IPS-18a (cell line): ENCODE measurements at regions not wholly inside any gene's neighbourhood (a gene's known extent, or its start where the extent isn't known, plus 50 kb on each side); places are given as distances from the start of the nearest gene placed in this dataset.

ENCODE experiments used
- H3K27ac ChIP-seq: one replicate; pipeline ENCODE4 v1.5.1; 2013; ENCODE audit warnings: low read length
- H3K27me3 ChIP-seq: one replicate; pipeline ENCODE4 v1.6.1; 2013; ENCODE audit warnings: mild to moderate bottlenecking, low read length; ENCODE audit not compliant: control insufficient read depth, insufficient read depth
- H3K36me3 ChIP-seq: one replicate; pipeline ENCODE4 v1.6.1; 2013; ENCODE audit warnings: low read depth, low read length; ENCODE audit not compliant: control insufficient read depth
- H3K4me1 ChIP-seq: one replicate; pipeline ENCODE4 v1.6.1; 2013; ENCODE audit warnings: low read depth, low read length; ENCODE audit not compliant: control insufficient read depth
- H3K4me3 ChIP-seq: one replicate; pipeline ENCODE4 v1.5.1; 2013; ENCODE audit warnings: low read length
- H3K9ac ChIP-seq: one replicate; pipeline ENCODE4 v1.6.1; 2013; ENCODE audit warnings: mild to moderate bottlenecking, low read length, moderate library complexity
- H3K9me3 ChIP-seq: one replicate; pipeline ENCODE4 v1.6.1; 2013; ENCODE audit warnings: low read depth, low read length; ENCODE audit not compliant: control insufficient read depth

GRCh38 chr10:83932245-83932644 is 207.1 kb upstream of the GHITM start:
- Histone ChIP-seq H3K27me3 (no peaks in the 10 kb centered on the region), H3K36me3 (no peaks in the 10 kb centered on the region), H3K4me3 (no peak overlapping the region), H3K4me1 (peaks cover 15% of the 10 kb centered on the region), H3K9ac (no peak overlapping the region), H3K27ac (no peak overlapping the region), H3K9me3 (no peaks in the 10 kb centered on the region)

GRCh38 chr10:83934062-83934461 is 205.2 kb upstream of the GHITM start:
- no peaks in the 10 kb centered on the region for H3K9me3 ChIP-seq
- no peak overlapping the region for H3K4me3 ChIP-seq
- H3K27ac ChIP-seq, result no peak overlapping the region
- H3K4me1 ChIP-seq, result peaks cover 13% of the 10 kb centered on the region
- H3K9ac ChIP-seq, result no peak overlapping the region
- H3K27me3 ChIP-seq, result no peaks in the 10 kb centered on the region
- H3K36me3 ChIP-seq, result no peaks in the 10 kb centered on the region

- no peak overlapping the region for H3K9ac ChIP-seq
Measured at GRCh38 chr10:83934641-83935338, 204.5 kb upstream of the GHITM start.

GRCh38 chr10:83935339-83935736 is 204.0 kb upstream of the GHITM start:
- Histone ChIP-seq H3K9me3 (no peaks in the 10 kb centered on the region), H3K4me3 (no peak overlapping the region), H3K9ac (no peak overlapping the region), H3K27me3 (no peaks in the 10 kb centered on the region), H3K36me3 (no peaks in the 10 kb centered on the region), H3K4me1 (peaks cover 6% of the 10 kb centered on the region), H3K27ac (no peak overlapping the region)

More at GRCh38 chr10:83934641-83935338, 204.5 kb upstream of the GHITM start:
- peaks cover 6% of the 10 kb centered on the region for H3K4me1 ChIP-seq
- H3K4me3 ChIP-seq, result no peak overlapping the region
- no peaks in the 10 kb centered on the region for H3K36me3 ChIP-seq
- no peaks in the 10 kb centered on the region for H3K9me3 ChIP-seq
- H3K27me3 ChIP-seq, result no peaks in the 10 kb centered on the region
- no peak overlapping the region for H3K27ac ChIP-seq

- Histone ChIP-seq H3K36me3 (no peaks in the 10 kb centered on the region), H3K9me3 (no peaks in the 10 kb centered on the region), H3K4me1 (peaks cover 6% of the 10 kb centered on the region), H3K9ac (no peak overlapping the region), H3K27ac (no peak overlapping the region), H3K4me3 (no peak overlapping the region), H3K27me3 (no peaks in the 10 kb centered on the region)
Measured at GRCh38 chr10:83935911-83936310, 203.4 kb upstream of the GHITM start.

GRCh38 chr10:83937161-83937560 is 202.1 kb upstream of the GHITM start:
- H3K9me3 ChIP-seq, result no peaks in the 10 kb centered on the region

GRCh38 chr10:83937826-83938225 is 201.5 kb upstream of the GHITM start:
- Histone ChIP-seq H3K4me3 (no peak overlapping the region), H3K9me3 (no peaks in the 10 kb centered on the region), H3K4me1 (no peaks in the 10 kb centered on the region), H3K27ac (no peak overlapping the region), H3K9ac (no peak overlapping the region), H3K27me3 (no peaks in the 10 kb centered on the region), H3K36me3 (no peaks in the 10 kb centered on the region)

More at GRCh38 chr10:83937161-83937560, 202.1 kb upstream of the GHITM start:
- Histone ChIP-seq H3K27ac (no peak overlapping the region), H3K36me3 (no peaks in the 10 kb centered on the region), H3K4me1 (peaks cover under 1% of the 10 kb centered on the region), H3K4me3 (no peak overlapping the region), H3K9ac (no peak overlapping the region), H3K27me3 (no peaks in the 10 kb centered on the region)

GRCh38 chr10:83941189-83941588 is 198.1 kb upstream of the GHITM start:
- Histone ChIP-seq H3K27ac (no peak overlapping the region), H3K36me3 (no peaks in the 10 kb centered on the region), H3K27me3 (peaks cover 7% of the 10 kb centered on the region), H3K4me1 (peaks cover 11% of the 10 kb centered on the region), H3K9ac (no peak overlapping the region), H3K4me3 (no peak overlapping the region), H3K9me3 (no peaks in the 10 kb centered on the region)

- peaks cover 17% of the 10 kb centered on the region for H3K27me3 ChIP-seq
- H3K27ac ChIP-seq, result no peak overlapping the region
- H3K36me3 ChIP-seq, result no peaks in the 10 kb centered on the region
- no peaks in the 10 kb centered on the region for H3K9me3 ChIP-seq
- no peak overlapping the region for H3K4me3 ChIP-seq
- H3K4me1 ChIP-seq, result peaks cover 11% of the 10 kb centered on the region
- H3K9ac ChIP-seq, result no peak overlapping the region
Measured at GRCh38 chr10:83942410-83942809, 196.9 kb upstream of the GHITM start.

GRCh38 chr10:83943049-83943448 is 196.3 kb upstream of the GHITM start:
- Histone ChIP-seq H3K4me3 (no peak overlapping the region), H3K9me3 (no peaks in the 10 kb centered on the region), H3K27ac (no peak overlapping the region), H3K9ac (no peak overlapping the region), H3K4me1 (peaks cover 11% of the 10 kb centered on the region), H3K27me3 (peaks cover 19% of the 10 kb centered on the region), H3K36me3 (no peaks in the 10 kb centered on the region)

- Histone ChIP-seq H3K9ac (no peak overlapping the region), H3K4me1 (peaks cover 11% of the 10 kb centered on the region), H3K27ac (no peak overlapping the region), H3K4me3 (no peak overlapping the region), H3K27me3 (peaks cover 19% of the 10 kb centered on the region), H3K36me3 (no peaks in the 10 kb centered on the region), H3K9me3 (no peaks in the 10 kb centered on the region)
Measured at GRCh38 chr10:83943920-83944319, 195.4 kb upstream of the GHITM start.

GRCh38 chr10:83945982-83946718 is 193.2 kb upstream of the GHITM start:
- Histone ChIP-seq H3K27ac (no peak overlapping the region), H3K36me3 (no peaks in the 10 kb centered on the region), H3K4me3 (no peak overlapping the region), H3K9ac (no peak overlapping the region), H3K9me3 (no peaks in the 10 kb centered on the region), H3K4me1 (peaks cover 14% of the 10 kb centered on the region), H3K27me3 (peaks cover 19% of the 10 kb centered on the region)
